Astrocyte of the spinal cord (primary cell): ENCODE measurements at regions not wholly inside any gene's neighbourhood (a gene's known extent, or its start where the extent isn't known, plus 50 kb on each side); places are given as distances from the start of the nearest gene placed in this dataset.

Source experiments
- DNase-seq: peaks from one replicate; pipeline ENCODE4 v3.0.0; 2011; ENCODE audit warnings: low read depth, low spot score
- H3K4me3 ChIP-seq: 2 replicates; pipeline ENCODE4 v1.5.1; 2011; ENCODE audit warnings: low read depth, mild to moderate bottlenecking, low read length, moderate library complexity
- in situ Hi-C: cut with HindIII; loops from 2 replicates; pipeline ENCODE4 v1.10.0; 2017; ENCODE audit warnings: low sequenced_read_pairs
- TF ChIP-seq, protein P1 (sequence below): IDR thresholded peaks from 2 replicates; pipeline ENCODE4 v1.5.1; 2012; ENCODE audit warnings: low read depth, mild to moderate bottlenecking, low read length, inconsistent platforms

DNA sequence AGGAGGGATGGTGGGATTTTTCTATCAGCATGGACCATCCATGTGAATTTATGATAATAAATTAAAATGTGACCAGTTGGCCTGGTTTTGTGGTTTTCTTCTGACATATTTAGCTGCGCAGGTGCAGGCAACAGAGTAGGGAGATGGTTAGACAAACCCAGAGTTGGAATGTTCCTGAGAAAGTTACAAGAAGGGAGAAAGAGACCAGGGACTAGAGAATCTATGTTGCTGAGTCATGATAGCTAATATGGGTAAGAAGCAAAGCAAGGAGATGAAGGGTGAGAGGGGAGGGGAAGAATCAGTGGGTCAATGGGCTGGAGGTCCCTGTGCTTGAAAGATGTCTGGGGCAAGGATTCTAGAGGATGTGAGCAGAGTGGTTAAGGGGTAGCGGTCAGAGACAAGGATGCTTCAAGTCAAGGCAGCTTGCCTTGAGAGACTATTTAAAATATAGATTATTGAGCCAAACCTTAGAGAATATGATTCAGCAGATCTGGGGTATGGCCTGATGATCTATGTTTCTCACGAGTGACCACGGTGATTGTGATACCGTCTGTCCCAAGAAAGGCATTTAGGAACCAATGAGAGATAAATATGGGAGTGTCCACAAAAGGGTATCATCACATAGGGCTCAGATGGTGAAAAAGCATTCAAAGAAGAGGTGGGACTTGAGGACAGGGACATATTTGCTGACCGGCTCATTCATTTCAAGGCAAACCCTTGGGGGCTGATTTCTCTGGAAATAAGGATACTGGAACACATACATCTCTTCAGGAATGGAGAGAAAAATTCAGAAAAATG, 219.7 kb upstream of the PLD5 start:
- TF ChIP-seq, protein P1, sequence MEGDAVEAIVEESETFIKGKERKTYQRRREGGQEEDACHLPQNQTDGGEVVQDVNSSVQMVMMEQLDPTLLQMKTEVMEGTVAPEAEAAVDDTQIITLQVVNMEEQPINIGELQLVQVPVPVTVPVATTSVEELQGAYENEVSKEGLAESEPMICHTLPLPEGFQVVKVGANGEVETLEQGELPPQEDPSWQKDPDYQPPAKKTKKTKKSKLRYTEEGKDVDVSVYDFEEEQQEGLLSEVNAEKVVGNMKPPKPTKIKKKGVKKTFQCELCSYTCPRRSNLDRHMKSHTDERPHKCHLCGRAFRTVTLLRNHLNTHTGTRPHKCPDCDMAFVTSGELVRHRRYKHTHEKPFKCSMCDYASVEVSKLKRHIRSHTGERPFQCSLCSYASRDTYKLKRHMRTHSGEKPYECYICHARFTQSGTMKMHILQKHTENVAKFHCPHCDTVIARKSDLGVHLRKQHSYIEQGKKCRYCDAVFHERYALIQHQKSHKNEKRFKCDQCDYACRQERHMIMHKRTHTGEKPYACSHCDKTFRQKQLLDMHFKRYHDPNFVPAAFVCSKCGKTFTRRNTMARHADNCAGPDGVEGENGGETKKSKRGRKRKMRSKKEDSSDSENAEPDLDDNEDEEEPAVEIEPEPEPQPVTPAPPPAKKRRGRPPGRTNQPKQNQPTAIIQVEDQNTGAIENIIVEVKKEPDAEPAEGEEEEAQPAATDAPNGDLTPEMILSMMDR, result no peak
- in situ Hi-C loops, result no loop called here
- no peak overlapping the region for H3K4me3 ChIP-seq
- DNase-seq, result no peak

DNA sequence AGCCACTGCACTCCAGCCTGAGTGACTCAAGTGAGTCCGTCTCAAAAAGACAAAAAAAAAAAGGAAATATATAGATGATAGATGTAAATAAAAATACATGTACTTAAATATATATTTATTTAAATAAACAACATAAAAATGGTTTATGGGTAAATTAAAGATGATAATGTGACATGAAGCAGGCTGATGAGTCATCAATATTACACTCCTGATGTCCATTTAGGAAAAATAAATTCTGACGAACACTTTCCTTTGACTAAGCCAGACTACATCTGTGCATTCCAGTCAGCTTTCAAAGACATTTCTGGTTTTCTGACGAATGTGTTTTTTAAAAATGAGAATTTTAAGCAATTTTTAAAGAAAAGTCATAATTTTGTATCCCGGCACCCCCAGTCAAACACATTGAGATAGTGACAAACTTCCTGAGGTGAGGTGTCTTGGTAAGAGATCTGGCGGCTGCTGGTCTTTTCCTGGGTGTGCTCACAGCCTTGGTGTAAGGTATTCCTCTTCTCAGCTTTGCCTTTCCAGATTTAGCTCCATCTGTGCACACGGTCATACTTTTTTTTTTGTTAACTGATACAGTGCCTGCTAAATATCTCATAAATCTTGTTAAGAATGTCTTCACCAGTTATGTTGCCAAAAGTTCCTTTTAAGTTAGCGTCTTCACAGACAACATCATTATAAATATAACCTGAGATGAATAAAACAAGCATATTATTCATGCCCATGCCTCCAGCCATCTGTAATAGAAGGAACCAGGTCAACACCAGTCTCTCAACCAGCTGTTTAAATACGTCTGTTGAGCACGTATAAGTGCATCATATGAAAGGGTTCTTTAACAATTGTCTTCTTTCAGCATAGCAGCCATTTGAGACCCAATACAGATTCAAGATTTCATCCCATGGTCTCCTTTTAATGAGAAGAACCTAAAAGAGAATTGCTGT, 214.5 kb upstream of the PLD5 start:
- TF ChIP-seq, protein P1, result no peak
- in situ Hi-C loops, result no loop called here
- H3K4me3 ChIP-seq, result no peak overlapping the region
- no peak for DNase-seq

DNA sequence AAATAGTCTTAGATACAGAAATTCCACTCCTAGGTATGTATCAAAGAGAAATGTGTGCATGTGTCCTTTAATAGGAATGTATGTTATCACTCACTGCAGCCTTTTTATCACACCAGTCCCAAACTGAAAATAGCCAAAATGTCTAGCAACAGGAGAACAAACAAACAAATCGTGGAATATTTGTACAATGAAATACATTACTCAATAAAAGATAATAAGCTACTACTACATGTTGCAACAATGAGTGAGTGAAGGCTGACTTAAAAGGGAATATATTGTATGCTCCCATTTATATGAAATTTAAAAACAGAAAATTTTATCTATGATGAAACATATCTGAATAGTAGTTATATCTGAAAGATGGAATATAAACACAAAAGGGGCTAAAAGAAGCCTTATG, 212.1 kb upstream of the PLD5 start:
- H3K4me3 ChIP-seq, result no peak overlapping the region
- TF ChIP-seq, protein P1, result no peak
- DNase-seq, result no peak
- in situ Hi-C loops, result no loop called here

DNA sequence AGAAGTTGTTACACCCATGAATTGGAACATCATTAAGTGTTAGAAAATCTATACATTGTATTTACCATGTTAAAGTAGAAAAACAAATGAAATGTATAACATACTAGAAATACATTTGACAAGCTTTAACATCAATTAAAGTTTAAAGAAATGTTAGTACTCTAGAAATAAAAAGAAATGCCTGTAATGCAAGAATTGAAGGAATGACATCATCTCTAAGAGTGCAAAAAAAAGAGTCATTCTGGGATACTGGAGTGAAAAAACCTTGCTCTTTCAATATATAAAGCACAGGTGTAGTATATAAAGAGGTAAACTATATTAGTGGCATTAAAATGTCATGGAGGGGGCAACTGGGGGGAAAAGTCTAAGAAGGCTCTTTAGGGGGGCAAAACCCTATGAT, 210.8 kb upstream of the PLD5 start:
- H3K4me3 ChIP-seq, result no peak overlapping the region
- no peak for DNase-seq
- TF ChIP-seq, protein P1, result no peak
- in situ Hi-C loops, result no loop called here

DNA sequence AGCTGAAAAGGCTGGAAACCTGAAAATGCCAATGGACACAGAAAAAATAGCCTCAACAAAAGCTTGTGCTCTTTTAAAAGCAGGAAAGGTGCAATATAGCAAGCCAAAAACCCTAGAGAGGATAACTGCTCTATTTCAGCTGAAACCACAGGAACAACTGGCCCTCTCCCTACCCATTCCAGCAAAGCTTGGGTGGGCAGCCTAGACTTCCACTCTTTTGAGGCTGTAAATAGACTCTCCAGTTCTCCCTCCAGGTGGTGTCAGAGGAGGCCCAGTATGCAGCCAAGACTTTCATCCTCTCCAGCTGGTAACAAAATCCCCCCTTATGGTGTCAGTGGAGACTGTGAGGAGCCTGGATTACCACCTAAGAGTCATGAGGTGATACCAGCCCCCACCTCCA, 206.9 kb upstream of the PLD5 start:
- TF ChIP-seq, protein P1, result no peak
- in situ Hi-C loops, result no loop called here
- no peak for DNase-seq
- H3K4me3 ChIP-seq, result no peak overlapping the region

DNA sequence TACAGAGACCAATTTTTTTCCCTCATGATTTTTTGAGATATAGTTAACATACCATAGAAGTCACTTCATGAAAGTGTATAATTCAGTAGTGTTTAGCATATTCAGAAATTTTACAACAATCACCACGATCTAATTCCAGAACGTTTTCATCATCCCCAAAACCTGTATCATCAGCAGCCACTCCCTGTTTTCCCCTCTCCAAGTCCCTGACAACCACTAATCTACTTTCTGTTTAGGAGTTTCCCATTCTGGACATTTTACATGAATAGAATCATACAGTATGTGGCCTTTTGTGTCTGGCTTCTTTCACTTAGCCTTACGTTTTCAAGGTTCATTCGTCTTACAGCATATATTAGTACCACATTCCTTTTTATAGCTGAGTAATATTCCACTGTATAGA, 204.2 kb upstream of the PLD5 start:
- in situ Hi-C loops, result no loop called here
- TF ChIP-seq, protein P1, result no peak
- H3K4me3 ChIP-seq, result no peak overlapping the region

More for the DNA sequence above, 204.2 kb upstream of the PLD5 start:
- no peak for DNase-seq
